Endodermal cell (in vitro differentiated cells): ENCODE measurements at regions not wholly inside any gene's neighbourhood (a gene's known extent, or its start where the extent isn't known, plus 50 kb on each side); places are given as distances from the start of the nearest gene placed in this dataset.

ENCODE experiments used
- DNase-seq: peaks from one replicate; pipeline ENCODE4 v3.0.0-alpha.2; 2017
- H3K27ac ChIP-seq: 2 replicates; pipeline ENCODE4 v1.5.1; 2013; ENCODE audit warnings: mild to moderate bottlenecking, low read depth, low read length, moderate library complexity
- H3K27me3 ChIP-seq: 2 replicates; pipeline ENCODE4 v1.6.1; 2013; ENCODE audit warnings: mild to moderate bottlenecking, low read length, moderate library complexity; ENCODE audit not compliant: insufficient read depth, control insufficient read depth, poor library complexity, severe bottlenecking
- H3K36me3 ChIP-seq: 2 replicates; pipeline ENCODE4 v1.7.0; 2013; ENCODE audit warnings: mild to moderate bottlenecking, low read length, moderate library complexity; ENCODE audit not compliant: control insufficient read depth, insufficient read depth
- H3K4me1 ChIP-seq: one replicate; pipeline ENCODE4 v1.7.0; 2013; ENCODE audit warnings: low read length; ENCODE audit not compliant: control insufficient read depth, insufficient read depth
- H3K4me3 ChIP-seq: 2 replicates; pipeline ENCODE4 v1.5.1; 2013; ENCODE audit warnings: mild to moderate bottlenecking, low read length, moderate library complexity
- H3K9ac ChIP-seq: 2 replicates; pipeline ENCODE4 v1.6.1; 2013; ENCODE audit warnings: mild to moderate bottlenecking, low read length, moderate library complexity; ENCODE audit not compliant: poor library complexity, severe bottlenecking; ENCODE audit errors: extremely low read depth
- H3K9me3 ChIP-seq: 2 replicates; pipeline ENCODE4 v1.6.1; 2013; ENCODE audit warnings: mild to moderate bottlenecking, low read length, moderate library complexity; ENCODE audit not compliant: control insufficient read depth
- H3K27ac Mint-ChIP-seq: 2 replicates; pipeline ENCODE4 v1.8.0; 2020; ENCODE audit warnings: mixed read lengths
- H3K27me3 Mint-ChIP-seq: 2 replicates; pipeline ENCODE4 v1.8.0; 2021; ENCODE audit warnings: mild to moderate bottlenecking, mixed read lengths; ENCODE audit not compliant: insufficient read depth
- H3K36me3 Mint-ChIP-seq: 2 replicates; pipeline ENCODE4 v1.8.0; 2020; ENCODE audit warnings: low read depth, mixed read lengths
- H3K4me1 Mint-ChIP-seq: 2 replicates; pipeline ENCODE4 v1.8.0; 2020; ENCODE audit warnings: mixed read lengths
- H3K4me3 Mint-ChIP-seq: 2 replicates; pipeline ENCODE4 v1.8.0; 2020; ENCODE audit warnings: mild to moderate bottlenecking, moderate library complexity, mixed read lengths
- H3K9me3 Mint-ChIP-seq: 2 replicates; pipeline ENCODE4 v1.8.0; 2020; ENCODE audit warnings: mild to moderate bottlenecking, mixed read lengths
- WGBS, 2 experiments: methylation state at CpG; one replicate each; pipeline versions ENCODE4 v1.1.5 to v1.1.7; 2013; ENCODE audit warnings: missing lambda C conversion rate in 2 of 2, mixed read lengths in 1 of 2; ENCODE audit not compliant: insufficient coverage in 1 of 2, insufficient read length in 1 of 2; 5-methylcytosine and 5-hydroxymethylcytosine counted together
- TF ChIP-seq, protein P1 (sequence below): fragments of 200-600 bp; sonication (generic); conservative IDR thresholded peaks from 2 replicates; pipeline ENCODE4 v1.5.0; 2021; ENCODE audit warnings: antibody characterized with exemption, mild to moderate bottlenecking

DNA sequence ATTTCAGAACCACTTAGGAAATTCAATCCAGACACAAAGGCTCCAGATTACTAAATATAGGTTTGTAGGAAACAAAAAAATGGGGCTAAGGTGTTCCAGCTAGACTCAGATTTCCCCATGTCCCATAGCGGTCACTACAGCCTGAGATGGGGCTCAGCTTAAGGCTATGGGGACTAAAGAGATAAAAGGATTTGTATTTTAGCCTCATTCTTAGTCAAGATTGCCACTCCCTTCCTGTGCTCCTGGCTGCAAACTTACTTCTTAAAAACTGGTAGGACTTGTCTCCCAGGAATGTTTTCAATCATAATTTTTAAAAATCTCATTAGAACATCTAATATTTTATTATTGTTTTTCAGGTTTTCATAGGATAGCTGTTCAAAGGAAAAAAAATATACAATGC, 253.8 kb upstream of the DAB2 start:
- Histone ChIP-seq H3K27ac (no peak overlapping the region), H3K4me1 (no peaks in the 10 kb centered on the region), H3K4me3 (no peak overlapping the region), H3K9me3 (peaks cover 9% of the 10 kb centered on the region), H3K27me3 (no peaks in the 10 kb centered on the region), H3K9ac (no peak overlapping the region), H3K36me3 (no peaks in the 10 kb centered on the region)
- TF ChIP-seq, protein P1, sequence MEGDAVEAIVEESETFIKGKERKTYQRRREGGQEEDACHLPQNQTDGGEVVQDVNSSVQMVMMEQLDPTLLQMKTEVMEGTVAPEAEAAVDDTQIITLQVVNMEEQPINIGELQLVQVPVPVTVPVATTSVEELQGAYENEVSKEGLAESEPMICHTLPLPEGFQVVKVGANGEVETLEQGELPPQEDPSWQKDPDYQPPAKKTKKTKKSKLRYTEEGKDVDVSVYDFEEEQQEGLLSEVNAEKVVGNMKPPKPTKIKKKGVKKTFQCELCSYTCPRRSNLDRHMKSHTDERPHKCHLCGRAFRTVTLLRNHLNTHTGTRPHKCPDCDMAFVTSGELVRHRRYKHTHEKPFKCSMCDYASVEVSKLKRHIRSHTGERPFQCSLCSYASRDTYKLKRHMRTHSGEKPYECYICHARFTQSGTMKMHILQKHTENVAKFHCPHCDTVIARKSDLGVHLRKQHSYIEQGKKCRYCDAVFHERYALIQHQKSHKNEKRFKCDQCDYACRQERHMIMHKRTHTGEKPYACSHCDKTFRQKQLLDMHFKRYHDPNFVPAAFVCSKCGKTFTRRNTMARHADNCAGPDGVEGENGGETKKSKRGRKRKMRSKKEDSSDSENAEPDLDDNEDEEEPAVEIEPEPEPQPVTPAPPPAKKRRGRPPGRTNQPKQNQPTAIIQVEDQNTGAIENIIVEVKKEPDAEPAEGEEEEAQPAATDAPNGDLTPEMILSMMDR, result no peak
- no peak overlapping the region for H3K27ac Mint-ChIP-seq
- H3K9me3 Mint-ChIP-seq, result peaks cover 3% of the 10 kb centered on the region
- H3K27me3 Mint-ChIP-seq, result no peaks in the 10 kb centered on the region
- WGBS, 2 experiments, result 82% methylated on average over 1 of the region's 1 CpG; no CpG with 5 or more reads in 1 of the 2 experiments
- H3K4me1 Mint-ChIP-seq, result peaks cover 12% of the 10 kb centered on the region
- no peaks in the 10 kb centered on the region for H3K36me3 Mint-ChIP-seq
- no peak overlapping the region for H3K4me3 Mint-ChIP-seq
- DNase-seq, result no peak

DNA sequence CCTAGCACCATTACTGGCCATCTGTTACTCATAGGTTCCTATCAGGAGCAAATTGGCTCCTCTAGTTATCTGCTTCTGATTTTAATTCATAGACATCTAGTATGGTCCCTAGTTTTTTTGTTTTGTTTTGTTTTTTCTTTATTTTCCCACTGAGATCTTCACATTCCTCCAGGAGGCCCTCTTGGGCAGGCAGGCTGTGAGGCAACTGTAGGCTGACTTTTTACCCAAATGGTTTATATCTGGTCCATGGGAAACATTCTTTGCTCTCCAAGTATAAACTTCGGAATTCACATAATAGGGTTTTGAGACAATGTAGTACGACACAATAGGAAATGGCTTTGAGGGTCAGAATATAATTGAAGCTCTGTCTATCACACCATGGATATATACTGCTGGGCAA, 250.9 kb upstream of the DAB2 start:
- Mint-ChIP-seq H3K27me3 (no peaks in the 10 kb centered on the region), H3K36me3 (no peaks in the 10 kb centered on the region), H3K4me1 (peaks cover 21% of the 10 kb centered on the region), H3K9me3 (no peaks in the 10 kb centered on the region), H3K4me3 (no peak overlapping the region), H3K27ac (no peak overlapping the region)
- TF ChIP-seq, protein P1, result no peak
- Histone ChIP-seq H3K27ac (no peak overlapping the region), H3K9me3 (peaks cover under 1% of the 10 kb centered on the region), H3K36me3 (no peaks in the 10 kb centered on the region), H3K4me3 (no peak overlapping the region), H3K4me1 (peaks cover 6% of the 10 kb centered on the region), H3K9ac (no peak overlapping the region), H3K27me3 (no peaks in the 10 kb centered on the region)
- 33 to 97% methylated on average over 1 to 2 of the region's 2 CpGs for WGBS, 2 experiments
- DNase-seq, result no peak

DNA sequence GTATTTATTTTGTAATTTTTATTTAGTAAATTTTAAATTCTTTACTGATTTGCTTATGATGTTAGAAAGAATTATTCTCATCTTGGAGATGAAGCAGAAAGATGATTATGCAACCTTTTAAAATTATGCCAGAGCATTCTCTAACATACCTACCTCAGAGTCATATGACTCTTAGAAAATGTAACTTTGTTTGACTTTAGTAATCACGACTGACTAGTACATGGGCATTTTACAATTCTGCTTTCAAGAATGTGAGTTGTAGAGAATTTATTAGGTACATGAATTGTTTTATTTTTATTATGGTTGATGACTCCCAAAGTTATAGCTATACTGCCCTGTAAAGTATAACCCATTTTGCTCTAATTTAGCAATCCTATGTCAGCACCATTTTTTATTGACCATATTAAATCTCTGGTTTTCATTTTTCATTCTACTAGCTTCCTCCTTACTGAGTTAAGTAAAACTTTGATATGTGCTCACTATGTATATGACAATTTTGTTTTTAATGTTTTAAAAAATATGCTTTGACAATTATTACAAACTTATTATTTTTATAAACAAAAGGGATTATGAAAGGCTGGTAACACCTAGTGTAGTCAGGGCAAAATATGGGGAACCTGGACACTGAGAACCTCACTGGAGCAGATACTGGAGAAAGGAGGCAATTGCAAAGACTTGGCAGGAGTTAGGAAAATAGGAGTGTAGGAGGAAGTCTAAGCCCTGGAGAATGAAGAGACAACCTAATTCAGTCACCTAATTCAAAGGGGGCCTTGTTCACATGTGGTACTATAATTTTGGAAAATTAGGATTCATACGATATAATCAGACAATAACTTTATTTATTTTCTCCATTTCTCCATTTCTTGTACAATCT, 249.7 kb upstream of the DAB2 start:
- Histone ChIP-seq H3K36me3 (no peaks in the 10 kb centered on the region), H3K4me1 (peaks cover 6% of the 10 kb centered on the region), H3K27ac (no peak overlapping the region), H3K9me3 (no peaks in the 10 kb centered on the region), H3K4me3 (no peak overlapping the region), H3K27me3 (no peaks in the 10 kb centered on the region), H3K9ac (no peak overlapping the region)
- Mint-ChIP-seq H3K4me3 (no peak overlapping the region), H3K36me3 (no peaks in the 10 kb centered on the region), H3K27ac (no peak overlapping the region), H3K9me3 (no peaks in the 10 kb centered on the region), H3K4me1 (peaks cover 19% of the 10 kb centered on the region), H3K27me3 (no peaks in the 10 kb centered on the region)
- WGBS, 2 experiments, result 94% methylated on average over 2 of the region's 2 CpGs; no CpG with 5 or more reads in 1 of the 2 experiments
- TF ChIP-seq, protein P1, result no peak
- no peak for DNase-seq
